Suprapubic skin (tissue), 4 donors: ENCODE measurements at regions not wholly inside any gene's neighbourhood (a gene's known extent, or its start where the extent isn't known, plus 50 kb on each side); places are given as distances from the start of the nearest gene placed in this dataset.

Experiments
- DNase-seq, 2 donors: peaks; one replicate each; pipeline ENCODE4 v3.0.0-alpha.2; 2019; ENCODE audit warnings: low spot score in 2 of 2
- H3K27ac ChIP-seq: fragments of 200-600 bp; sonication (generic); one replicate; pipeline ENCODE4 v1.5.1; 2019
- H3K27me3 ChIP-seq: fragments of 200-600 bp; sonication (generic); one replicate; pipeline ENCODE4 v1.5.1; 2019
- H3K36me3 ChIP-seq: fragments of 200-600 bp; sonication (generic); one replicate; pipeline ENCODE4 v1.5.1; 2019
- H3K4me1 ChIP-seq: fragments of 200-600 bp; sonication (generic); one replicate; pipeline ENCODE4 v1.5.1; 2019
- H3K4me3 ChIP-seq: fragments of 200-600 bp; sonication (generic); one replicate; pipeline ENCODE4 v1.5.1; 2019; ENCODE audit warnings: mild to moderate bottlenecking
- H3K9me3 ChIP-seq: fragments of 200-600 bp; sonication (generic); one replicate; pipeline ENCODE4 v1.5.1; 2019
- CTCF ChIP-seq, 2 donors: fragments of 200-600 bp in 1 of 2; fragments of 450-650 bp in 1 of 2; sonication (generic) in 1 of 2; IDR thresholded peaks; one replicate each; pipeline ENCODE4 v1.5.1; 2016 to 2019; ENCODE audit warnings: antibody characterized with exemption in 2 of 2, mild to moderate bottlenecking in 1 of 2, moderate library complexity in 1 of 2
- EP300 ChIP-seq: sonication (generic); formaldehyde crosslinking; IDR thresholded peaks from one replicate; pipeline ENCODE4 v1.6.1; 2017; ENCODE audit warnings: antibody characterized with exemption
- POLR2A ChIP-seq, 2 donors: fragments of 450-650 bp; IDR thresholded peaks; one replicate each; pipeline ENCODE4 v1.6.1; 2017; ENCODE audit warnings: antibody characterized with exemption in 2 of 2, mild to moderate bottlenecking in 2 of 2, moderate library complexity in 2 of 2
- POLR2AphosphoS5 ChIP-seq, 3 donors: sonication (generic); formaldehyde crosslinking; IDR thresholded peaks; one replicate each; pipeline ENCODE4 v1.6.1; 2017; ENCODE audit warnings: antibody characterized with exemption in 3 of 3
- WGBS: methylation state at CpG from one replicate; pipeline ENCODE4 v1.1.5; 2018; 5-methylcytosine and 5-hydroxymethylcytosine counted together

GRCh38 chr16:86783636-86784626 lies 205.6 kb downstream of the FOXL1 start:
- TF ChIP-seq POLR2A (IDR thresholded peaks at IDR 0.05) (no peak), POLR2AphosphoS5 (IDR thresholded peaks at IDR 0.05) (peak in 1 of 3 donors; percentile 52)
- WGBS, result 49% methylated on average over 20 of the region's 23 CpGs
- peaks cover 29% of the 10 kb centered on the region for H3K27me3 ChIP-seq
- H3K4me1 ChIP-seq, result peaks cover 3% of the 10 kb centered on the region
- H3K9me3 ChIP-seq, result no peaks in the 10 kb centered on the region
- no peaks in the 10 kb centered on the region for H3K36me3 ChIP-seq
- no peak for DNase-seq
- H3K27ac ChIP-seq, result peak overlapping the region; percentile 25
- no peak overlapping the region for H3K4me3 ChIP-seq

- peaks cover 14% of the 10 kb centered on the region for H3K27me3 ChIP-seq
- H3K9me3 ChIP-seq, result no peaks in the 10 kb centered on the region
- no peak overlapping the region for H3K27ac ChIP-seq
- H3K4me1 ChIP-seq, result peaks cover 3% of the 10 kb centered on the region
- no peak overlapping the region for H3K4me3 ChIP-seq
- DNase-seq, result no peak
- WGBS, result 83% methylated on average over 4 of the region's 4 CpGs
- no peaks in the 10 kb centered on the region for H3K36me3 ChIP-seq
- TF ChIP-seq CTCF (IDR thresholded peaks at IDR 0.05) (no peak), POLR2A (IDR thresholded peaks at IDR 0.05) (no peak), POLR2AphosphoS5 (IDR thresholded peaks at IDR 0.05) (no peak), EP300 (no peak)
Observed at GRCh38 chr16:86786338-86786737, 208.0 kb downstream of the FOXL1 start.

GRCh38 chr16:86786994-86787393 lies 208.6 kb downstream of the FOXL1 start:
- no peaks in the 10 kb centered on the region for H3K36me3 ChIP-seq
- H3K9me3 ChIP-seq, result no peaks in the 10 kb centered on the region
- no peak overlapping the region for H3K27ac ChIP-seq
- no peak overlapping the region for H3K4me3 ChIP-seq
- no peak for TF ChIP-seq EP300
- no peak for TF ChIP-seq POLR2A (IDR thresholded peaks at IDR 0.05)
- no peak for TF ChIP-seq CTCF (IDR thresholded peaks at IDR 0.05)
- TF ChIP-seq POLR2AphosphoS5 (IDR thresholded peaks at IDR 0.05), result no peak
- H3K27me3 ChIP-seq, result peaks cover 18% of the 10 kb centered on the region
- 82% methylated on average over 1 of the region's 1 CpG for WGBS
- H3K4me1 ChIP-seq, result peaks cover 3% of the 10 kb centered on the region
- no peak for DNase-seq

- 87% methylated on average over 5 of the region's 5 CpGs for WGBS
- no peaks in the 10 kb centered on the region for H3K36me3 ChIP-seq
- peaks cover 3% of the 10 kb centered on the region for H3K4me1 ChIP-seq
- H3K4me3 ChIP-seq, result no peak overlapping the region
- H3K27me3 ChIP-seq, result peaks cover 20% of the 10 kb centered on the region
- no peak overlapping the region for H3K27ac ChIP-seq
- H3K9me3 ChIP-seq, result no peaks in the 10 kb centered on the region
- no peak for DNase-seq
- TF ChIP-seq POLR2A (IDR thresholded peaks at IDR 0.05) (no peak), EP300 (no peak), CTCF (IDR thresholded peaks at IDR 0.05) (no peak), POLR2AphosphoS5 (IDR thresholded peaks at IDR 0.05) (no peak)
Observed at GRCh38 chr16:86787538-86787937, 209.2 kb downstream of the FOXL1 start.

GRCh38 chr16:86789621-86790051 lies 211.3 kb downstream of the FOXL1 start:
- WGBS, result 45% methylated on average over 8 of the region's 13 CpGs
- Histone ChIP-seq H3K9me3 (no peaks in the 10 kb centered on the region), H3K27me3 (peaks cover 28% of the 10 kb centered on the region), H3K4me1 (no peaks in the 10 kb centered on the region), H3K27ac (no peak overlapping the region), H3K4me3 (no peak overlapping the region), H3K36me3 (no peaks in the 10 kb centered on the region)
- no peak for DNase-seq
- TF ChIP-seq CTCF (IDR thresholded peaks at IDR 0.05), result no peak
- no peak for TF ChIP-seq POLR2A (IDR thresholded peaks at IDR 0.05)
- TF ChIP-seq EP300, result no peak
- TF ChIP-seq POLR2AphosphoS5 (IDR thresholded peaks at IDR 0.05), result no peak
